ENCODE measurements at regions not wholly inside any gene's neighbourhood (a gene's known extent, or its start where the extent isn't known, plus 50 kb on each side); places are given as distances from the start of the nearest gene placed in this dataset.
"Not testable (repeated sequence)": the region's sequence is repeated elsewhere in the genome, so short reads cannot be mapped to it uniquely, and the experiment has no call there.

- Mint-ChIP-seq H3K27me3 (ENCODE audit: insufficient read depth) (no peaks in the 10 kb centered on the region), H3K9me3 (peaks cover 26% of the 10 kb centered on the region), H3K4me3 (no peak overlapping the region), H3K4me1 (no peaks in the 10 kb centered on the region), H3K36me3 (ENCODE audit: low read depth) (no peaks in the 10 kb centered on the region), H3K27ac (no peak overlapping the region)
- TF ChIP-seq CTCF (conservative IDR thresholded peaks at IDR 0.05) = no peak
- DNase-seq = no peak
- H3K9me3 ChIP-seq (ENCODE audit: control insufficient read depth, low read length) = peaks cover 8% of the 10 kb centered on the region
- H3K27ac ChIP-seq (ENCODE audit: low read depth, low read length) = no peak overlapping the region
- H3K36me3 ChIP-seq (ENCODE audit: control insufficient read depth, insufficient read depth, low read length) = no peaks in the 10 kb centered on the region
- H3K4me1 ChIP-seq (ENCODE audit: control insufficient read depth, insufficient read depth, low read length) = no peaks in the 10 kb centered on the region
- H3K4me3 ChIP-seq (ENCODE audit: low read length) = no peak overlapping the region
- no peak overlapping the region for H3K9ac ChIP-seq (ENCODE audit: extremely low read depth, low read length, poor library complexity, severe bottlenecking)
- H3K27me3 ChIP-seq (ENCODE audit: control insufficient read depth, insufficient read depth, low read length, poor library complexity, severe bottlenecking) = no peaks in the 10 kb centered on the region
Measured at GRCh38 chr6:85715797-85716196, 73.1 kb upstream of the SYNCRIP start.

- Histone ChIP-seq H3K27me3 (ENCODE audit: control insufficient read depth, insufficient read depth, low read length, poor library complexity, severe bottlenecking) (no peaks in the 10 kb centered on the region), H3K9me3 (ENCODE audit: control insufficient read depth, low read length) (peaks cover 16% of the 10 kb centered on the region), H3K27ac (ENCODE audit: low read depth, low read length) (no peak overlapping the region), H3K4me1 (ENCODE audit: control insufficient read depth, insufficient read depth, low read length) (no peaks in the 10 kb centered on the region), H3K36me3 (ENCODE audit: control insufficient read depth, insufficient read depth, low read length) (no peaks in the 10 kb centered on the region), H3K9ac (ENCODE audit: extremely low read depth, low read length, poor library complexity, severe bottlenecking) (no peak overlapping the region), H3K4me3 (ENCODE audit: low read length) (no peak overlapping the region)
- no peak for TF ChIP-seq CTCF (conservative IDR thresholded peaks at IDR 0.05)
- WGBS, 2 experiments (ENCODE audit: insufficient coverage in 1 of 2, insufficient read length in 1 of 2) = 90 to 91% methylated on average over 5 to 9 of the region's 9 CpGs
- H3K4me3 Mint-ChIP-seq = no peak overlapping the region
- DNase-seq = no peak
- H3K27me3 Mint-ChIP-seq (ENCODE audit: insufficient read depth) = no peaks in the 10 kb centered on the region
- no peak overlapping the region for H3K27ac Mint-ChIP-seq
- peaks cover 29% of the 10 kb centered on the region for H3K9me3 Mint-ChIP-seq
- H3K4me1 Mint-ChIP-seq = no peaks in the 10 kb centered on the region
- H3K36me3 Mint-ChIP-seq (ENCODE audit: low read depth) = no peaks in the 10 kb centered on the region
Measured at GRCh38 chr6:85714893-85715530, 72.3 kb upstream of the SYNCRIP start.

- Mint-ChIP-seq H3K27me3 (ENCODE audit: insufficient read depth) (peaks cover 2% of the 10 kb centered on the region), H3K4me3 (no peak overlapping the region), H3K36me3 (ENCODE audit: low read depth) (no peaks in the 10 kb centered on the region), H3K9me3 (peaks cover 41% of the 10 kb centered on the region), H3K4me1 (no peaks in the 10 kb centered on the region), H3K27ac (no peak overlapping the region)
- Histone ChIP-seq H3K36me3 (ENCODE audit: control insufficient read depth, insufficient read depth, low read length) (no peaks in the 10 kb centered on the region), H3K9ac (ENCODE audit: extremely low read depth, low read length, poor library complexity, severe bottlenecking) (no peak overlapping the region), H3K4me1 (ENCODE audit: control insufficient read depth, insufficient read depth, low read length) (no peaks in the 10 kb centered on the region), H3K4me3 (ENCODE audit: low read length) (no peak overlapping the region), H3K9me3 (ENCODE audit: control insufficient read depth, low read length) (peaks cover 20% of the 10 kb centered on the region), H3K27me3 (ENCODE audit: control insufficient read depth, insufficient read depth, low read length, poor library complexity, severe bottlenecking) (no peaks in the 10 kb centered on the region), H3K27ac (ENCODE audit: low read depth, low read length) (no peak overlapping the region)
- no peak for DNase-seq
- WGBS, 2 experiments (ENCODE audit: insufficient coverage in 1 of 2, insufficient read length in 1 of 2) = 92% methylated on average over 2 of the region's 2 CpGs; no CpG with 5 or more reads in 1 of the 2 experiments
- TF ChIP-seq CTCF (conservative IDR thresholded peaks at IDR 0.05) = no peak
Measured at GRCh38 chr6:85712346-85712745, 69.7 kb upstream of the SYNCRIP start.

- not testable (repeated sequence) for H3K27me3 ChIP-seq (ENCODE audit: control insufficient read depth, insufficient read depth, low read length, poor library complexity, severe bottlenecking); H3K9ac ChIP-seq (ENCODE audit: extremely low read depth, low read length, poor library complexity, severe bottlenecking); H3K36me3 ChIP-seq (ENCODE audit: control insufficient read depth, insufficient read depth, low read length); H3K27ac Mint-ChIP-seq; H3K36me3 Mint-ChIP-seq (ENCODE audit: low read depth); H3K4me3 ChIP-seq (ENCODE audit: low read length); H3K27ac ChIP-seq (ENCODE audit: low read depth, low read length); DNase-seq; H3K4me1 ChIP-seq (ENCODE audit: control insufficient read depth, insufficient read depth, low read length); H3K4me3 Mint-ChIP-seq
- 100% methylated on average over 1 of the region's 1 CpG; no CpG with 5 or more reads in 1 of the 2 experiments for WGBS, 2 experiments (ENCODE audit: insufficient coverage in 1 of 2, insufficient read length in 1 of 2)
- Mint-ChIP-seq H3K9me3 (peaks cover 40% of the 10 kb centered on the region), H3K27me3 (ENCODE audit: insufficient read depth) (peaks cover 12% of the 10 kb centered on the region), H3K4me1 (peaks cover 10% of the 10 kb centered on the region)
- peaks cover 39% of the 10 kb centered on the region for H3K9me3 ChIP-seq (ENCODE audit: control insufficient read depth, low read length)
Measured at GRCh38 chr6:85707515-85708145, 64.9 kb upstream of the SYNCRIP start.

Data from endodermal cell (in vitro differentiated cells).